DND-41 (cell line): ENCODE measurements at regions not wholly inside any gene's neighbourhood (a gene's known extent, or its start where the extent isn't known, plus 50 kb on each side); places are given as distances from the start of the nearest gene placed in this dataset.

Experiments
- CTCF ChIP-seq: IDR thresholded peaks from 2 replicates; pipeline ENCODE4 v1.5.1; 2012; ENCODE audit warnings: borderline replicate concordance, low read length, moderate library complexity, mild to moderate bottlenecking; ENCODE audit not compliant: poor library complexity, severe bottlenecking; ENCODE audit errors: extremely low read depth
- EZH2 ChIP-seq: IDR thresholded peaks from 3 replicates; pipeline ENCODE4 v1.6.1; 2012; ENCODE audit warnings: borderline replicate concordance, low read depth, mild to moderate bottlenecking, moderate library complexity, low read length, inconsistent platforms; ENCODE audit not compliant: severe bottlenecking

GRCh38 chr9:135244271-135245221 is 157.1 kb downstream of the OLFM1 start:
- TF ChIP-seq CTCF = no peak
- TF ChIP-seq EZH2 = no peak
